ENCODE measurements at regions not wholly inside any gene's neighbourhood (a gene's known extent, or its start where the extent isn't known, plus 50 kb on each side); places are given as distances from the start of the nearest gene placed in this dataset.

GRCh38 chr2:187057466-187057865 lies 208.5 kb upstream of the ZSWIM2 start:
- WGBS: 85% methylated on average over 1 of the region's 1 CpG
- Histone ChIP-seq H3K4me1 (no peaks in the 10 kb centered on the region), H3K9me3 (no peaks in the 10 kb centered on the region), H3K27ac (no peak overlapping the region), H3K36me3 (no peaks in the 10 kb centered on the region), H3K27me3 (no peaks in the 10 kb centered on the region), H3K4me3 (no peak overlapping the region)
- no peak for TF ChIP-seq CTCF (IDR thresholded peaks at IDR 0.05)
- no peak for TF ChIP-seq EP300 (IDR thresholded peaks at IDR 0.05)
- TF ChIP-seq POLR2A (IDR thresholded peaks at IDR 0.05): no peak
- no peak for TF ChIP-seq POLR2AphosphoS5 (IDR thresholded peaks at IDR 0.05)
- DNase-seq (ENCODE audit: low spot score in 2 of 2): no peak

GRCh38 chr2:187056416-187057334 lies 207.7 kb upstream of the ZSWIM2 start:
- H3K36me3 ChIP-seq: no peaks in the 10 kb centered on the region
- WGBS: 97% methylated on average over 4 of the region's 4 CpGs
- TF ChIP-seq POLR2A (IDR thresholded peaks at IDR 0.05) (no peak), POLR2AphosphoS5 (IDR thresholded peaks at IDR 0.05) (no peak), EP300 (IDR thresholded peaks at IDR 0.05) (no peak), CTCF (IDR thresholded peaks at IDR 0.05) (no peak)

DNA sequence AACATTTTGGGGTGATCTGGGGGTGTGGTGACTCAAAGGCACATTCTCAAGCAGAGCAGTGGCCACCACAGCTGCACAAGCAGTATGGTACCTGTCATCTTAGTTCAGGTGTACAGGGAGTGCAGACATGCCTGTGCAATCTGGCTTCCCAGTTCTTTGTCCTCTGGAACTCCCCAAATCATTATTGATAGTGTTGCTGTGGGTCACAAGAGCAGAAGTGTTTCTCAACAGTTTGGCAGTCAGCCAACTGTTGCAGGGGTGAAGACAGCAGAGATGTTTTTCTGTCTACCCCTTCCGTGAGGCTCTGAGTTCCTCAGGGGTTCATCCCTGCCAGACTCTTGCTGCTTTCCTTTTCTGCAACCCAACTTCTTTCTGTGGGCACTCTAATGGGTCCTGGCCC lies 206.5 kb upstream of the ZSWIM2 start:
- no peaks in the 10 kb centered on the region for H3K36me3 ChIP-seq
- no peak for DNase-seq (ENCODE audit: low spot score in 2 of 2)
- H3K27ac ChIP-seq: no peak overlapping the region
- TF ChIP-seq EP300 (IDR thresholded peaks at IDR 0.05) (no peak), POLR2A (IDR thresholded peaks at IDR 0.05) (no peak), CTCF (IDR thresholded peaks at IDR 0.05) (no peak), POLR2AphosphoS5 (IDR thresholded peaks at IDR 0.05) (no peak)
- no peaks in the 10 kb centered on the region for H3K4me1 ChIP-seq
- H3K27me3 ChIP-seq: no peaks in the 10 kb centered on the region
- WGBS: 42% methylated on average over 1 of the region's 1 CpG
- no peak overlapping the region for H3K4me3 ChIP-seq
- H3K9me3 ChIP-seq: no peaks in the 10 kb centered on the region

More at GRCh38 chr2:187056416-187057334, 207.7 kb upstream of the ZSWIM2 start:
- DNase-seq (ENCODE audit: low spot score in 2 of 2): no peak
- H3K9me3 ChIP-seq: no peaks in the 10 kb centered on the region
- no peak overlapping the region for H3K27ac ChIP-seq
- no peaks in the 10 kb centered on the region for H3K27me3 ChIP-seq
- no peaks in the 10 kb centered on the region for H3K4me1 ChIP-seq
- H3K4me3 ChIP-seq: no peak overlapping the region

- H3K9me3 ChIP-seq: no peaks in the 10 kb centered on the region
- no peak for DNase-seq (ENCODE audit: low spot score in 2 of 2)
- no peak overlapping the region for H3K27ac ChIP-seq
- TF ChIP-seq POLR2A (IDR thresholded peaks at IDR 0.05) (no peak), EP300 (IDR thresholded peaks at IDR 0.05) (no peak), POLR2AphosphoS5 (IDR thresholded peaks at IDR 0.05) (no peak), CTCF (IDR thresholded peaks at IDR 0.05) (no peak)
- H3K36me3 ChIP-seq: no peaks in the 10 kb centered on the region
- WGBS: 95% methylated on average over 3 of the region's 5 CpGs
- no peaks in the 10 kb centered on the region for H3K27me3 ChIP-seq
- no peaks in the 10 kb centered on the region for H3K4me1 ChIP-seq
- no peak overlapping the region for H3K4me3 ChIP-seq
Observed at GRCh38 chr2:187054501-187055319, 205.7 kb upstream of the ZSWIM2 start.

DNA sequence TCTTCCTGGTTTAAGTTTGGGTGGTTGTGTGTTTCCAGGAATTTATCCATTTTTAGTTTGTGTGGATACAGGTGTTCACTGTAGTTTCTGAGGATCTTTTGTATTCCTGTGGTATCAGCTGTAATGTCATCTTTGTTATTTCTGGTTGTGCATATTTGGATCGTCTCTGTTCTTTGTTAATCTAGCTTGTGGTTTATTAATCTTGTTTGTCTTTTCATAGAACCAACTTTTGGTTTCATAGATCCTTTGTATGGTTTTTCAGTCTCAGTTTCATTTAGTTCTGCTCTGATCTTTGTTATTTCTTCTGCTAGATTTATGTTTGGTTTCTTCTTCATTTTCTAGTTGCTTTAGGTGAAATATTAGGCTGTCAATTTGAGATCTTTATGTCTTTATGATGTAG lies 202.4 kb upstream of the ZSWIM2 start:
- no peaks in the 10 kb centered on the region for H3K27me3 ChIP-seq
- DNase-seq (ENCODE audit: low spot score in 2 of 2): no peak
- no peaks in the 10 kb centered on the region for H3K36me3 ChIP-seq
- no peak overlapping the region for H3K27ac ChIP-seq
- TF ChIP-seq CTCF (IDR thresholded peaks at IDR 0.05) (no peak), POLR2A (IDR thresholded peaks at IDR 0.05) (no peak), POLR2AphosphoS5 (IDR thresholded peaks at IDR 0.05) (no peak)
- 45% methylated on average over 1 of the region's 1 CpG for WGBS
- peaks cover 2% of the 10 kb centered on the region for H3K9me3 ChIP-seq
- no peaks in the 10 kb centered on the region for H3K4me1 ChIP-seq
- H3K4me3 ChIP-seq: no peak overlapping the region

Data from suprapubic skin (tissue), 4 donors.